ENCODE measurements at regions not wholly inside any gene's neighbourhood (a gene's known extent, or its start where the extent isn't known, plus 50 kb on each side); places are given as distances from the start of the nearest gene placed in this dataset.
A peak's percentile ranks its signal among the peaks of the same experiment; 100 is the strongest.

- in situ Hi-C loops (cut with MboI; ENCODE audit: low pct_ligation_motif_present in 1 of 4, low pct_unique_long_range_greater_than_20kb in 1 of 4, low sequenced_read_pairs in 3 of 4): loop anchor here in 1 of 4 donors (10.0 kb wide), 1 partner anchor 277 kb away; no protein-coding TSS in a partner anchor
- H3K9me3 ChIP-seq: no peaks in the 10 kb centered on the region
- DNase-seq: no peak
- peaks cover 4 to 26% (median 13%) of the 10 kb centered on the region in 4 donors for H3K4me1 ChIP-seq
- no peaks in the 10 kb centered on the region for H3K27me3 ChIP-seq
- no peaks in the 10 kb centered on the region for H3K36me3 ChIP-seq
- no peak for TF ChIP-seq POLR2AphosphoS5 (IDR thresholded peaks at IDR 0.05)
- TF ChIP-seq, protein P1, sequence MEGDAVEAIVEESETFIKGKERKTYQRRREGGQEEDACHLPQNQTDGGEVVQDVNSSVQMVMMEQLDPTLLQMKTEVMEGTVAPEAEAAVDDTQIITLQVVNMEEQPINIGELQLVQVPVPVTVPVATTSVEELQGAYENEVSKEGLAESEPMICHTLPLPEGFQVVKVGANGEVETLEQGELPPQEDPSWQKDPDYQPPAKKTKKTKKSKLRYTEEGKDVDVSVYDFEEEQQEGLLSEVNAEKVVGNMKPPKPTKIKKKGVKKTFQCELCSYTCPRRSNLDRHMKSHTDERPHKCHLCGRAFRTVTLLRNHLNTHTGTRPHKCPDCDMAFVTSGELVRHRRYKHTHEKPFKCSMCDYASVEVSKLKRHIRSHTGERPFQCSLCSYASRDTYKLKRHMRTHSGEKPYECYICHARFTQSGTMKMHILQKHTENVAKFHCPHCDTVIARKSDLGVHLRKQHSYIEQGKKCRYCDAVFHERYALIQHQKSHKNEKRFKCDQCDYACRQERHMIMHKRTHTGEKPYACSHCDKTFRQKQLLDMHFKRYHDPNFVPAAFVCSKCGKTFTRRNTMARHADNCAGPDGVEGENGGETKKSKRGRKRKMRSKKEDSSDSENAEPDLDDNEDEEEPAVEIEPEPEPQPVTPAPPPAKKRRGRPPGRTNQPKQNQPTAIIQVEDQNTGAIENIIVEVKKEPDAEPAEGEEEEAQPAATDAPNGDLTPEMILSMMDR (IDR thresholded peaks at IDR 0.05): no peak
- no peak for TF ChIP-seq POLR2A (IDR thresholded peaks at IDR 0.05)
- TF ChIP-seq EP300 (IDR thresholded peaks at IDR 0.05; ENCODE audit: low read depth): no peak
- intact Hi-C loops (cut with DNase I; ENCODE audit: low total_unique reads): loop anchor here (5.0 kb wide), 1 partner anchor 70 kb away; no protein-coding TSS in a partner anchor
- no peak overlapping the region for H3K27ac ChIP-seq
- no peak overlapping the region for H3K4me3 ChIP-seq
- 81 to 88% methylated on average over 5 of the region's 5 CpGs for WGBS, 2 donors (ENCODE audit: low coverage in 1 of 2)
These were observed 216.0 kb upstream of the SERP2 start for GRCh38 chr13:44157606-44158005.

DNA sequence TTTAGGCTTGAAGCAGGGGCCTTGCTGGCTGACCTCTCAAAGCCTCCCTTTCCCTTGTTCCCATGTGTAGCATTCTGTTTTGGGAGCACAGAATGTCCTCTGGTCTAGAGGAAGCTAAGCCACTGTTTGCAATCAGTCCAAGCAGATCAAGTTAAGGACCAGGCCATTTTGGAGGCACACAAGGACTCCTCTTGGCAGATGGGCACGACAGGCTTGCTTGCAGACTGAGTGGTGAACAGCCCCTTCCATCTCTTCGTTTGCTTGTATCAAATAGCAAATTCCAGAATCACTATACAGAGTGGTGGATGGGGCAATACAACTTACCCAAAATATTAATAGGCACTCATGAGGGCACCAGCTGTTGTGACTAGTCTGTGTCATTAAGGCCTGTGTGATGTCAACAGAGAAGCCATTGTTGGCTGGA is 215.5 kb upstream of the SERP2 start:
- Histone ChIP-seq H3K4me1 (peaks cover 4 to 26% (median 13%) of the 10 kb centered on the region in 4 donors), H3K27me3 (no peaks in the 10 kb centered on the region), H3K27ac (peak overlapping the region in 3 of 4 donors; percentile 11 to 63 (median 18)), H3K9me3 (no peaks in the 10 kb centered on the region), H3K4me3 (no peak overlapping the region), H3K36me3 (no peaks in the 10 kb centered on the region)
- intact Hi-C loops (cut with DNase I; ENCODE audit: low total_unique reads): loop anchor here (5.0 kb wide), 1 partner anchor 69 kb away; no protein-coding TSS in a partner anchor
- DNase-seq: no peak
- in situ Hi-C loops (cut with MboI; ENCODE audit: low pct_ligation_motif_present in 1 of 4, low pct_unique_long_range_greater_than_20kb in 1 of 4, low sequenced_read_pairs in 3 of 4): loop anchor here in 1 of 4 donors (10.0 kb wide), 1 partner anchor 277 kb away; no protein-coding TSS in a partner anchor
- WGBS, 2 donors (ENCODE audit: low coverage in 1 of 2): 60% methylated on average over 2 of the region's 2 CpGs; no CpG with 5 or more reads in 1 of the 2 donors
- TF ChIP-seq, protein P1 (IDR thresholded peaks at IDR 0.05): no peak
- no peak for TF ChIP-seq EP300 (IDR thresholded peaks at IDR 0.05; ENCODE audit: low read depth)
- TF ChIP-seq POLR2A (IDR thresholded peaks at IDR 0.05): no peak
- no peak for TF ChIP-seq POLR2AphosphoS5 (IDR thresholded peaks at IDR 0.05)

GRCh38 chr13:44158881-44159632 is 214.6 kb upstream of the SERP2 start:
- H3K36me3 ChIP-seq: no peaks in the 10 kb centered on the region
- no peak overlapping the region for H3K4me3 ChIP-seq
- in situ Hi-C loops (cut with MboI; ENCODE audit: low pct_ligation_motif_present in 1 of 4, low pct_unique_long_range_greater_than_20kb in 1 of 4, low sequenced_read_pairs in 3 of 4) (loop anchor here in 1 of 4 donors (10.0 kb wide), 1 partner anchor 276 kb away; no protein-coding TSS in a partner anchor), intact Hi-C loops (cut with DNase I; ENCODE audit: low total_unique reads) (loop anchor here (5.0 kb wide), 1 partner anchor 68 kb away; no protein-coding TSS in a partner anchor)
- WGBS, 2 donors (ENCODE audit: low coverage in 1 of 2): 82 to 88% methylated on average over 8 to 15 of the region's 15 CpGs
- peak overlapping the region in 3 of 4 donors; percentile 63 to 81 (median 65) for H3K27ac ChIP-seq
- DNase-seq: no peak
- H3K9me3 ChIP-seq: no peaks in the 10 kb centered on the region
- TF ChIP-seq POLR2A (IDR thresholded peaks at IDR 0.05): no peak
- TF ChIP-seq POLR2AphosphoS5 (IDR thresholded peaks at IDR 0.05): peak in 1 of 3 donors; percentile 4
- H3K27me3 ChIP-seq: no peaks in the 10 kb centered on the region
- H3K4me1 ChIP-seq: peaks cover 4 to 26% (median 13%) of the 10 kb centered on the region in 4 donors

DNA sequence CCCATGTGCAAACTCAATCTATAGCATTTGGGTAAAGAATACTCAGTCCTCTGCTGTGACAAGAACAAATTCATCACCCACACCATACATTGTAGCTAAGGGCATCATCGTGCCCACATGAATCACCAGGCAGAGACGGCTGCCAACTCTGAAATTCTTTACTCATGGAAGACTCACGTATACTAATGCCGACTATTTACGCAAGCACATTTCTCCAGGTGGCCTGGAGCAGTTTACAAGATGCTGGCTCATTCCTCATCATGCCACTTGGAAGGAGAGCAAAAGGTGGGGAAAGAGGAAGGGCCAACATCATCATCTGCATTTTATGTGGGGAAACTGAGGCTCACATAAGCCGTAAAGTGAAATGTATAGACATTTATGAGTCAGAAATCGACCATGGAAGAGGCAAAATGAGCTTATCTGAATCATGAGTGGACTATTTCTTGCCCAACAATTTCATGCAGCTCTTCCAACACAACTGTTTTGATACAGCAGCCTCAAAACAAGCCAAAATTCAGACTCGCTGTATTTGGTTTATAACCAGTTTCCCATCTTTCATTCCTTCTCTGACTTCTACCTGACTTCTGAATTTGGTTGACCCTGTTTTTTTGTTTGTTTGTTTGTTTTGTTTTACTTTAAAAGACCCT is 213.9 kb upstream of the SERP2 start:
- TF ChIP-seq POLR2A (IDR thresholded peaks at IDR 0.05) (no peak), POLR2AphosphoS5 (IDR thresholded peaks at IDR 0.05) (no peak), EP300 (IDR thresholded peaks at IDR 0.05; ENCODE audit: low read depth) (no peak)
- TF ChIP-seq, protein P1 (IDR thresholded peaks at IDR 0.05): no peak
- H3K4me3 ChIP-seq: no peak overlapping the region
- H3K9me3 ChIP-seq: no peaks in the 10 kb centered on the region
- H3K27ac ChIP-seq: peak overlapping the region in 3 of 4 donors; percentile 63 to 81 (median 65)
- no peaks in the 10 kb centered on the region for H3K36me3 ChIP-seq
- H3K4me1 ChIP-seq: peaks cover 4 to 26% (median 13%) of the 10 kb centered on the region in 4 donors
- in situ Hi-C loops (cut with MboI; ENCODE audit: low pct_ligation_motif_present in 1 of 4, low pct_unique_long_range_greater_than_20kb in 1 of 4, low sequenced_read_pairs in 3 of 4): loop anchor here in 1 of 4 donors (10.0 kb wide), 1 partner anchor 275 kb away; no protein-coding TSS in a partner anchor
- H3K27me3 ChIP-seq: no peaks in the 10 kb centered on the region
- intact Hi-C loops (cut with DNase I; ENCODE audit: low total_unique reads): loop anchor here (5.0 kb wide), 1 partner anchor 68 kb away; no protein-coding TSS in a partner anchor
- WGBS, 2 donors (ENCODE audit: low coverage in 1 of 2): 50 to 72% methylated on average over 4 to 8 of the region's 8 CpGs
- no peak for DNase-seq

All from transverse colon (tissue), 4 donors.